H9 (cell line): ENCODE measurements at regions not wholly inside any gene's neighbourhood (a gene's known extent, or its start where the extent isn't known, plus 50 kb on each side); places are given as distances from the start of the nearest gene placed in this dataset.

Experiments
- DNase-seq: peaks from one replicate; pipeline ENCODE4 v3.0.0-alpha.2; 2017
- H2AFZ ChIP-seq: one replicate; pipeline ENCODE4 v1.6.1; 2013; ENCODE audit warnings: mild to moderate bottlenecking, low read length, control low read depth, moderate library complexity
- H2AK5ac ChIP-seq: 2 replicates; pipeline ENCODE4 v1.6.1; 2013; ENCODE audit warnings: low read length, control low read depth, mixed read lengths; ENCODE audit not compliant: insufficient read length
- H2BK120ac ChIP-seq: one replicate; pipeline ENCODE4 v1.6.1; 2013; ENCODE audit warnings: low read depth, mild to moderate bottlenecking, low read length, control low read depth, inconsistent platforms; ENCODE audit not compliant: poor library complexity, severe bottlenecking
- H2BK12ac ChIP-seq: 2 replicates; pipeline ENCODE4 v1.6.1; 2013; ENCODE audit warnings: low read length, control low read depth, mixed read lengths, low read depth; ENCODE audit not compliant: insufficient read length
- H2BK15ac ChIP-seq: 2 replicates; pipeline ENCODE4 v1.6.1; 2013; ENCODE audit warnings: low read depth, low read length, control low read depth
- H2BK20ac ChIP-seq: one replicate; pipeline ENCODE4 v1.6.1; 2013; ENCODE audit warnings: low read depth, mild to moderate bottlenecking, low read length, control low read depth, inconsistent platforms; ENCODE audit not compliant: poor library complexity, severe bottlenecking
- H2BK5ac ChIP-seq: 2 replicates; pipeline ENCODE4 v1.6.1; 2013; ENCODE audit warnings: low read length, control low read depth, mixed read lengths; ENCODE audit not compliant: insufficient read length
- H3K14ac ChIP-seq: 2 replicates; pipeline ENCODE4 v1.6.1; 2013; ENCODE audit warnings: low read length, control low read depth; ENCODE audit not compliant: insufficient read depth
- H3K18ac ChIP-seq: 2 replicates; pipeline ENCODE4 v1.6.1; 2013; ENCODE audit warnings: low read depth, mild to moderate bottlenecking, mixed read lengths, low read length, control low read depth; ENCODE audit not compliant: insufficient read length
- H3K23ac ChIP-seq: 2 replicates; pipeline ENCODE4 v1.6.1; 2013; ENCODE audit warnings: low read length, control low read depth, mixed read lengths, low read depth; ENCODE audit not compliant: insufficient read length
- H3K23me2 ChIP-seq: 2 replicates; pipeline ENCODE4 v1.6.1; 2013; ENCODE audit warnings: low read depth, mild to moderate bottlenecking, mixed read lengths, low read length, control low read depth; ENCODE audit not compliant: insufficient read length, poor library complexity, severe bottlenecking
- H3K27ac ChIP-seq: 2 replicates; pipeline ENCODE4 v1.5.1; 2013; ENCODE audit warnings: low read length, control low read depth, mixed read lengths, low read depth; ENCODE audit not compliant: insufficient read length
- H3K27me3 ChIP-seq: 2 replicates; pipeline ENCODE4 v1.6.1; 2013; ENCODE audit warnings: low read length, control low read depth, inconsistent platforms; ENCODE audit not compliant: insufficient read depth
- H3K4ac ChIP-seq: 2 replicates; pipeline ENCODE4 v1.6.1; 2013; ENCODE audit warnings: low read depth, mild to moderate bottlenecking, control low read depth, inconsistent platforms, low read length, moderate library complexity
- H3K4me1 ChIP-seq: 2 replicates; pipeline ENCODE4 v1.6.1; 2013; ENCODE audit warnings: low read length, control low read depth, inconsistent platforms; ENCODE audit not compliant: insufficient read depth
- H3K4me2 ChIP-seq: 2 replicates; pipeline ENCODE4 v1.6.1; 2013; ENCODE audit warnings: low read length, control low read depth, mixed read lengths; ENCODE audit not compliant: insufficient read length, insufficient read depth
- H3K56ac ChIP-seq: 2 replicates; pipeline ENCODE4 v1.6.1; 2013; ENCODE audit warnings: low read depth, mild to moderate bottlenecking, mixed read lengths, low read length, control low read depth; ENCODE audit not compliant: insufficient read length
- H3K79me1 ChIP-seq: 2 replicates; pipeline ENCODE4 v1.6.1; 2013; ENCODE audit warnings: low read depth, mild to moderate bottlenecking, moderate library complexity, low read length, control low read depth, inconsistent platforms; ENCODE audit not compliant: insufficient read depth, poor library complexity, severe bottlenecking
- H3K79me2 ChIP-seq: 2 replicates; pipeline ENCODE4 v1.6.1; 2013; ENCODE audit warnings: low read length, control low read depth, inconsistent platforms; ENCODE audit not compliant: insufficient read depth
- H3K9ac ChIP-seq: 2 replicates; pipeline ENCODE4 v1.6.1; 2013; ENCODE audit warnings: low read length, control low read depth, mixed read lengths; ENCODE audit not compliant: insufficient read length; ENCODE audit errors: extremely low read depth
- H3K9me3 ChIP-seq: one replicate; pipeline ENCODE4 v1.6.1; 2013; ENCODE audit warnings: low read depth, low read length, inconsistent platforms; ENCODE audit not compliant: control insufficient read depth
- H3T11ph ChIP-seq: one replicate; pipeline ENCODE4 v1.6.1; 2013; ENCODE audit warnings: mild to moderate bottlenecking, low read length, control low read depth, inconsistent platforms
- H4K20me1 ChIP-seq: one replicate; pipeline ENCODE4 v1.6.1; 2013; ENCODE audit not compliant: control insufficient read depth, insufficient read length, insufficient read depth
- H4K5ac ChIP-seq: 2 replicates; pipeline ENCODE4 v1.6.1; 2013; ENCODE audit warnings: low read depth, mild to moderate bottlenecking, mixed read lengths, low read length, control low read depth; ENCODE audit not compliant: insufficient read length
- H4K8ac ChIP-seq: replicated peaks from 2 replicates; pipeline ENCODE4 v1.6.1; 2013; ENCODE audit warnings: low read length, control low read depth, mixed read lengths, low read depth; ENCODE audit not compliant: insufficient read length
- H4K91ac ChIP-seq: 2 replicates; pipeline ENCODE4 v1.6.1; 2013; ENCODE audit warnings: low read depth, mild to moderate bottlenecking, moderate library complexity, mixed read lengths, low read length, control low read depth; ENCODE audit not compliant: insufficient read length
- H3K27ac Mint-ChIP-seq, 3 experiments: 2 replicates in 2 of 3; 3 replicates in 1 of 3; pipeline ENCODE4 v1.8.0; 2020 to 2021; ENCODE audit warnings: mixed read lengths in 3 of 3, mild to moderate bottlenecking in 1 of 3, moderate library complexity in 1 of 3
- H3K27me3 Mint-ChIP-seq: 2 replicates; pipeline ENCODE4 v1.8.0; 2021; ENCODE audit warnings: low read depth, mild to moderate bottlenecking, moderate library complexity, mixed read lengths
- H3K36me3 Mint-ChIP-seq, 3 experiments: 2 replicates in 2 of 3; 3 replicates in 1 of 3; pipeline ENCODE4 v1.8.0; 2020 to 2021; ENCODE audit warnings: low read depth in 3 of 3, mixed read lengths in 3 of 3; ENCODE audit not compliant: insufficient read depth in 1 of 3
- H3K4me1 Mint-ChIP-seq, 2 experiments: 2 replicates each; pipeline ENCODE4 v1.8.0; 2020; ENCODE audit warnings: mixed read lengths in 2 of 2
- H3K4me3 Mint-ChIP-seq, 2 experiments: 2 replicates in 1 of 2; 3 replicates in 1 of 2; pipeline ENCODE4 v1.8.0; 2020 to 2021; ENCODE audit warnings: mild to moderate bottlenecking in 2 of 2, mixed read lengths in 2 of 2, moderate library complexity in 1 of 2
- H3K9me3 Mint-ChIP-seq, 2 experiments: 2 replicates in 1 of 2; 3 replicates in 1 of 2; pipeline ENCODE4 v1.8.0; 2020; ENCODE audit warnings: mild to moderate bottlenecking in 2 of 2, mixed read lengths in 2 of 2, moderate library complexity in 1 of 2
- WGBS: extraction: QIAGEN DNeasy Blood & Tissue Kit; methylation state at CpG from one replicate; pipeline ENCODE4 v1.1.7; 2013; ENCODE audit warnings: missing lambda C conversion rate, low lambda C conversion rate, mixed read lengths; ENCODE audit not compliant: insufficient read length; ENCODE audit errors: extremely low coverage; 5-methylcytosine and 5-hydroxymethylcytosine counted together
- TF ChIP-seq, protein P1 (sequence below): fragments of 200-600 bp; sonication (generic); conservative IDR thresholded peaks from 3 replicates; pipeline ENCODE4 v1.8.0; 2021; ENCODE audit warnings: antibody characterized with exemption, mild to moderate bottlenecking

DNA sequence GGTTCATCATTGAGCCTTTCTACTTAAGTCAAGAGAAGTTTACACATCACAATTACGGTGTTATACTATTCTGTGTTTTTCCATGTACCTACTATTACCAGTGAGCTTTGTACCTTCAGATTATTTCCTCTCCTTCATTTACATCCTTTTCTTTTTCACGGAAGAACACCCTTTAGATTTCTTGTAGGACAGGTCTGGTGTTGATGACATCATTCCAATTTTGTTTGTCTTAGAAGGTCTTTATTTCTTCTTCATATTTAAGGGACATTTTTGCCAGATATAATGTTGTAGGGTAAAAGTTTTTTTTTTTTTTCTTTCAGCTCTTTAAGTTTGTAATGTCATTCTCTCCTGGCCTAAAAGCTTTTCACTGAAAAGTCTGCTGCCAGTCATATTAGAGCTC, 637.1 kb upstream of the RIOK2 start:
- H3K4me1 Mint-ChIP-seq, result no peaks in the 10 kb centered on the region
- Histone ChIP-seq H3K56ac (no peak overlapping the region), H3K27ac (no peak overlapping the region), H3K14ac (no peak overlapping the region), H2BK15ac (no peak overlapping the region), H2BK120ac (no peak overlapping the region), H3K4me1 (no peaks in the 10 kb centered on the region), H3K27me3 (no peaks in the 10 kb centered on the region), H3K79me2 (no peaks in the 10 kb centered on the region), H3K79me1 (no peaks in the 10 kb centered on the region), H2AFZ (no peak overlapping the region), H2AK5ac (no peak overlapping the region), H4K20me1 (no peaks in the 10 kb centered on the region), H3K23me2 (no peaks in the 10 kb centered on the region), H4K91ac (no peak overlapping the region), H3K23ac (no peak overlapping the region), H3K9me3 (no peaks in the 10 kb centered on the region), H3K9ac (no peak overlapping the region), H2BK20ac (no peak overlapping the region), H3T11ph (no peak overlapping the region), H4K8ac (no peak overlapping the region), H3K4ac (no peak overlapping the region), H2BK5ac (no peak overlapping the region), H4K5ac (no peak overlapping the region), H2BK12ac (no peak overlapping the region), H3K4me2 (no peak overlapping the region), H3K18ac (no peak overlapping the region)
- H3K27ac Mint-ChIP-seq, result no peak overlapping the region
- H3K9me3 Mint-ChIP-seq, result peaks cover 17 to 18% of the 10 kb centered on the region in 2 experiments
- WGBS, result no CpG with 5 or more reads among the region's 2 CpGs
- no peak overlapping the region for H3K4me3 Mint-ChIP-seq
- TF ChIP-seq, protein P1, sequence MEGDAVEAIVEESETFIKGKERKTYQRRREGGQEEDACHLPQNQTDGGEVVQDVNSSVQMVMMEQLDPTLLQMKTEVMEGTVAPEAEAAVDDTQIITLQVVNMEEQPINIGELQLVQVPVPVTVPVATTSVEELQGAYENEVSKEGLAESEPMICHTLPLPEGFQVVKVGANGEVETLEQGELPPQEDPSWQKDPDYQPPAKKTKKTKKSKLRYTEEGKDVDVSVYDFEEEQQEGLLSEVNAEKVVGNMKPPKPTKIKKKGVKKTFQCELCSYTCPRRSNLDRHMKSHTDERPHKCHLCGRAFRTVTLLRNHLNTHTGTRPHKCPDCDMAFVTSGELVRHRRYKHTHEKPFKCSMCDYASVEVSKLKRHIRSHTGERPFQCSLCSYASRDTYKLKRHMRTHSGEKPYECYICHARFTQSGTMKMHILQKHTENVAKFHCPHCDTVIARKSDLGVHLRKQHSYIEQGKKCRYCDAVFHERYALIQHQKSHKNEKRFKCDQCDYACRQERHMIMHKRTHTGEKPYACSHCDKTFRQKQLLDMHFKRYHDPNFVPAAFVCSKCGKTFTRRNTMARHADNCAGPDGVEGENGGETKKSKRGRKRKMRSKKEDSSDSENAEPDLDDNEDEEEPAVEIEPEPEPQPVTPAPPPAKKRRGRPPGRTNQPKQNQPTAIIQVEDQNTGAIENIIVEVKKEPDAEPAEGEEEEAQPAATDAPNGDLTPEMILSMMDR, result no peak
- peaks cover 0 to 23% (median 11%) of the 10 kb centered on the region in 3 experiments; a peak in 6 of 7 replicates for H3K36me3 Mint-ChIP-seq
- DNase-seq, result no peak
- H3K27me3 Mint-ChIP-seq, result no peaks in the 10 kb centered on the region
